GM23338 (cell line): ENCODE measurements at regions not wholly inside any gene's neighbourhood (a gene's known extent, or its start where the extent isn't known, plus 50 kb on each side); places are given as distances from the start of the nearest gene placed in this dataset.

Experiments used
- ATAC-seq: fragments of 200-7000 bp; cut with Tn5 transposase; 3 replicates; pipeline ENCODE4 v1.9.1; 2020
- DNase-seq: peaks from one replicate; pipeline ENCODE4 v3.0.0-alpha.2; 2015; ENCODE audit warnings: low spot score
- H2AFZ ChIP-seq: fragments of 200-600 bp; sonication (generic); 2 replicates; pipeline ENCODE4 v1.8.0; 2016; ENCODE audit warnings: antibody characterized with exemption, mild to moderate bottlenecking, moderate library complexity
- H3F3A ChIP-seq: fragments of 200-600 bp; sonication (generic); replicated peaks from 2 replicates; pipeline ENCODE4 v1.8.0; 2017; ENCODE audit warnings: antibody characterized with exemption, mixed run types, low read depth
- H3K27ac ChIP-seq: fragments of 200-600 bp; sonication (generic); 2 replicates; pipeline ENCODE4 v1.6.1; 2016; ENCODE audit warnings: low read depth
- H3K27me3 ChIP-seq: fragments of 200-600 bp; sonication (generic); 2 replicates; pipeline ENCODE4 v1.8.0; 2016; ENCODE audit warnings: mild to moderate bottlenecking, mixed run types, moderate library complexity; ENCODE audit not compliant: insufficient read depth
- H3K36me3 ChIP-seq: fragments of 200-600 bp; sonication (generic); 2 replicates; pipeline ENCODE4 v1.8.0; 2016; ENCODE audit warnings: mild to moderate bottlenecking; ENCODE audit not compliant: insufficient read depth
- H3K4me1 ChIP-seq: fragments of 200-600 bp; sonication (generic); 2 replicates; pipeline ENCODE4 v1.8.0; 2016; ENCODE audit warnings: mild to moderate bottlenecking, moderate library complexity; ENCODE audit not compliant: insufficient read depth
- H3K4me2 ChIP-seq: fragments of 200-600 bp; sonication (generic); 2 replicates; pipeline ENCODE4 v1.7.1; 2017; ENCODE audit warnings: mixed run types
- H3K4me3 ChIP-seq: fragments of 200-600 bp; sonication (generic); 2 replicates; pipeline ENCODE4 v1.6.1; 2016; ENCODE audit warnings: mixed run types
- H3K79me2 ChIP-seq: fragments of 200-600 bp; sonication (generic); replicated peaks from 2 replicates; pipeline ENCODE4 v1.8.0; 2017; ENCODE audit warnings: mild to moderate bottlenecking; ENCODE audit not compliant: insufficient read depth
- H3K9me2 ChIP-seq: fragments of 200-600 bp; sonication (generic); 2 replicates; pipeline ENCODE4 v1.8.0; 2017; ENCODE audit not compliant: insufficient read depth
- H4K20me1 ChIP-seq: fragments of 200-600 bp; sonication (generic); replicated peaks from 2 replicates; pipeline ENCODE4 v1.8.0; 2017; ENCODE audit warnings: mild to moderate bottlenecking; ENCODE audit not compliant: insufficient read depth
- H3K27ac Mint-ChIP-seq: 2 replicates; pipeline ENCODE4 v1.8.0; 2020; ENCODE audit warnings: inconsistent platforms, mild to moderate bottlenecking, moderate library complexity, mixed read lengths
- H3K27me3 Mint-ChIP-seq: 3 replicates; pipeline ENCODE4 v1.8.0; 2022; ENCODE audit warnings: low read depth, mild to moderate bottlenecking, moderate library complexity, mixed read lengths, inconsistent platforms; ENCODE audit not compliant: insufficient read depth, poor library complexity
- H3K36me3 Mint-ChIP-seq: 3 replicates; pipeline ENCODE4 v1.8.0; 2021; ENCODE audit warnings: low read depth, mild to moderate bottlenecking, inconsistent platforms, moderate library complexity, mixed read lengths
- H3K4me1 Mint-ChIP-seq: 3 replicates; pipeline ENCODE4 v1.8.0; 2020; ENCODE audit warnings: mild to moderate bottlenecking, inconsistent platforms, mixed read lengths
- H3K4me3 Mint-ChIP-seq: 3 replicates; pipeline ENCODE4 v1.8.0; 2021; ENCODE audit warnings: moderate library complexity, mild to moderate bottlenecking, inconsistent platforms, mixed read lengths
- H3K9me3 Mint-ChIP-seq: 3 replicates; pipeline ENCODE4 v1.8.0; 2020; ENCODE audit warnings: moderate library complexity, mild to moderate bottlenecking, inconsistent platforms, mixed read lengths
- EZH2 ChIP-seq: fragments of 200-600 bp; sonication (generic); IDR thresholded peaks from one replicate; pipeline ENCODE4 v1.8.0; 2017; ENCODE audit warnings: antibody characterized with exemption, mild to moderate bottlenecking, low read depth; ENCODE audit not compliant: unreplicated experiment
- EZH2phosphoT487 ChIP-seq: fragments of 200-600 bp; sonication (generic); IDR thresholded peaks from one replicate; pipeline ENCODE4 v1.8.1; 2018; ENCODE audit warnings: antibody characterized with exemption; ENCODE audit not compliant: unreplicated experiment
- JUNB ChIP-seq: IDR thresholded peaks from one replicate; pipeline ENCODE4 v1.6.1; 2016; ENCODE audit warnings: antibody characterized with exemption; ENCODE audit not compliant: unreplicated experiment
- POLR2AphosphoS5 ChIP-seq: IDR thresholded peaks from 2 replicates; pipeline ENCODE4 v1.6.1; 2016; ENCODE audit warnings: antibody characterized with exemption, low read depth
- STAT1 ChIP-seq: IDR thresholded peaks from one replicate; pipeline ENCODE4 v1.6.1; 2016; ENCODE audit warnings: antibody characterized with exemption; ENCODE audit not compliant: unreplicated experiment
- ZNF114 ChIP-seq: fragments of 250-450 bp; sonication (Bioruptor Pico); IDR thresholded peaks from 2 replicates; pipeline ENCODE4 v1.5.0; 2020; ENCODE audit warnings: mild to moderate bottlenecking, moderate library complexity
- TF ChIP-seq, protein P1 (sequence below): fragments of 250-450 bp; sonication (Bioruptor Pico); IDR thresholded peaks from 2 replicates; pipeline ENCODE4 v1.5.0; 2020; ENCODE audit warnings: mild to moderate bottlenecking, moderate library complexity
- TF ChIP-seq, protein P2 (sequence below): IDR thresholded peaks from 2 replicates; pipeline ENCODE4 v1.6.1; 2016; ENCODE audit warnings: antibody characterized with exemption
- TF ChIP-seq, protein P3 (sequence below), 2 experiments: fragments of 200-600 bp in 1 of 2; sonication (generic) in 1 of 2; conservative IDR thresholded peaks; 2 replicates each; pipeline versions ENCODE4 v1.5.1 to v1.6.1; 2016 to 2017; ENCODE audit warnings: antibody characterized with exemption in 2 of 2, low read depth in 2 of 2, mild to moderate bottlenecking in 2 of 2, moderate library complexity in 1 of 2
- TF ChIP-seq, protein P4 (sequence below): IDR thresholded peaks from one replicate; pipeline ENCODE4 v1.6.1; 2018; ENCODE audit warnings: antibody characterized with exemption; ENCODE audit not compliant: unreplicated experiment

DNA sequence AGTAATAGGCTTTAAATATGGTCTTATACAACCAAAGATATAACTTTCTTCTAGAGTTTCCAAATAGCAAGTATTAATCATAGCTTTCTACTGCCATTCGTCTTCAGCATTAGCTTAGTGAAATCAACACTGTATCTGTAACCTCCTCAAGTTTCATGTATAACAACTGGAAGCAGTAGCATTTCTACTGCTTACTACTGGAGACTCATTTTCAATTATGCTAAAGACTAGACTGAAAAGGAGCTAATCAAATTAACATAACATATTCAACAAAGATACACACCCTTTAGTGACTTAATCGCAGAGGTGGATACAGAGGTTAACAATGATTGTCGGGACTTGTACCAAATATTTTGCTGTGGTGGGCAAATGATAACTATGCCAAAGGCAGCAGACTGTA is 344.2 kb upstream of the TEX13C start:
- Mint-ChIP-seq H3K27ac (no peak overlapping the region), H3K9me3 (no peaks in the 10 kb centered on the region; the same call in 2 of the 3 replicates), H3K4me3 (no peak overlapping the region), H3K4me1 (peaks cover 2% of the 10 kb centered on the region; the same call in 1 of the 3 replicates), H3K36me3 (no peaks in the 10 kb centered on the region), H3K27me3 (no peaks in the 10 kb centered on the region)
- DNase-seq (no peak), ATAC-seq (no peak)
- no peak for TF ChIP-seq ZNF114 (CRISPR knock-in tag)
- TF ChIP-seq STAT1, result no peak
- H3F3A ChIP-seq, result no peaks in the 10 kb centered on the region
- H4K20me1 ChIP-seq, result no peaks in the 10 kb centered on the region; the same call in 1 of the 2 replicates
- no peaks in the 10 kb centered on the region for H3K9me2 ChIP-seq
- no peak overlapping the region for H3K4me3 ChIP-seq
- H3K27ac ChIP-seq, result no peak overlapping the region
- H3K4me2 ChIP-seq, result no peak overlapping the region
- no peaks in the 10 kb centered on the region for H3K4me1 ChIP-seq
- H3K36me3 ChIP-seq, result no peaks in the 10 kb centered on the region
- H2AFZ ChIP-seq, result no peak overlapping the region
- no peaks in the 10 kb centered on the region for H3K79me2 ChIP-seq
- H3K27me3 ChIP-seq, result no peaks in the 10 kb centered on the region

DNA sequence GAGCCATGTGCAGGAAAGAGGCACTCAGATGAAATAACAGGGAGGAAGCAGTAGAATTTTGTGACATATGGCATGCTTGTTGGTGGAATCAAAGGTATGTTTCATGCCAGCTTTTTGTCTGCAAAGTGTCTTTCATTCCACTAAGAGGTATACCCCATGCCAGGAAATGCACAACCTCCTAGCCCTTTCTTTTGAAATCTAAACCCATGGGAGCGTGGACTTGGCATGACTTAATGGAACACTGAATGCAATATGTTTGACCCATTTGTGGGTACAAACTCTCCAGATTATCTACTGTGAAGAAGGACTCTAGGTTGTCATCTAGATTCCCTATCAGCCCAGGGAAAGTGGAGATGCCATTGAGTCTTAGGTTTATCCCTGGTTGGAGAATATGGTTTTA is 338.3 kb upstream of the TEX13C start:
- no peaks in the 10 kb centered on the region; the same call in 1 of the 2 replicates for H4K20me1 ChIP-seq
- Mint-ChIP-seq H3K4me3 (no peak overlapping the region), H3K27me3 (no peaks in the 10 kb centered on the region), H3K9me3 (no peaks in the 10 kb centered on the region), H3K27ac (no peak overlapping the region), H3K4me1 (no peaks in the 10 kb centered on the region), H3K36me3 (no peaks in the 10 kb centered on the region)
- H3F3A ChIP-seq, result no peaks in the 10 kb centered on the region
- no peaks in the 10 kb centered on the region for H3K9me2 ChIP-seq
- H3K27me3 ChIP-seq, result no peaks in the 10 kb centered on the region
- H3K4me3 ChIP-seq, result no peak overlapping the region
- no peak overlapping the region for H3K27ac ChIP-seq
- H3K79me2 ChIP-seq, result no peaks in the 10 kb centered on the region
- no peak for DNase-seq
- no peak overlapping the region for H3K4me2 ChIP-seq
- H2AFZ ChIP-seq, result no peak overlapping the region
- no peaks in the 10 kb centered on the region for H3K36me3 ChIP-seq
- H3K4me1 ChIP-seq, result no peaks in the 10 kb centered on the region
- no peak for ATAC-seq
- TF ChIP-seq, protein P1, sequence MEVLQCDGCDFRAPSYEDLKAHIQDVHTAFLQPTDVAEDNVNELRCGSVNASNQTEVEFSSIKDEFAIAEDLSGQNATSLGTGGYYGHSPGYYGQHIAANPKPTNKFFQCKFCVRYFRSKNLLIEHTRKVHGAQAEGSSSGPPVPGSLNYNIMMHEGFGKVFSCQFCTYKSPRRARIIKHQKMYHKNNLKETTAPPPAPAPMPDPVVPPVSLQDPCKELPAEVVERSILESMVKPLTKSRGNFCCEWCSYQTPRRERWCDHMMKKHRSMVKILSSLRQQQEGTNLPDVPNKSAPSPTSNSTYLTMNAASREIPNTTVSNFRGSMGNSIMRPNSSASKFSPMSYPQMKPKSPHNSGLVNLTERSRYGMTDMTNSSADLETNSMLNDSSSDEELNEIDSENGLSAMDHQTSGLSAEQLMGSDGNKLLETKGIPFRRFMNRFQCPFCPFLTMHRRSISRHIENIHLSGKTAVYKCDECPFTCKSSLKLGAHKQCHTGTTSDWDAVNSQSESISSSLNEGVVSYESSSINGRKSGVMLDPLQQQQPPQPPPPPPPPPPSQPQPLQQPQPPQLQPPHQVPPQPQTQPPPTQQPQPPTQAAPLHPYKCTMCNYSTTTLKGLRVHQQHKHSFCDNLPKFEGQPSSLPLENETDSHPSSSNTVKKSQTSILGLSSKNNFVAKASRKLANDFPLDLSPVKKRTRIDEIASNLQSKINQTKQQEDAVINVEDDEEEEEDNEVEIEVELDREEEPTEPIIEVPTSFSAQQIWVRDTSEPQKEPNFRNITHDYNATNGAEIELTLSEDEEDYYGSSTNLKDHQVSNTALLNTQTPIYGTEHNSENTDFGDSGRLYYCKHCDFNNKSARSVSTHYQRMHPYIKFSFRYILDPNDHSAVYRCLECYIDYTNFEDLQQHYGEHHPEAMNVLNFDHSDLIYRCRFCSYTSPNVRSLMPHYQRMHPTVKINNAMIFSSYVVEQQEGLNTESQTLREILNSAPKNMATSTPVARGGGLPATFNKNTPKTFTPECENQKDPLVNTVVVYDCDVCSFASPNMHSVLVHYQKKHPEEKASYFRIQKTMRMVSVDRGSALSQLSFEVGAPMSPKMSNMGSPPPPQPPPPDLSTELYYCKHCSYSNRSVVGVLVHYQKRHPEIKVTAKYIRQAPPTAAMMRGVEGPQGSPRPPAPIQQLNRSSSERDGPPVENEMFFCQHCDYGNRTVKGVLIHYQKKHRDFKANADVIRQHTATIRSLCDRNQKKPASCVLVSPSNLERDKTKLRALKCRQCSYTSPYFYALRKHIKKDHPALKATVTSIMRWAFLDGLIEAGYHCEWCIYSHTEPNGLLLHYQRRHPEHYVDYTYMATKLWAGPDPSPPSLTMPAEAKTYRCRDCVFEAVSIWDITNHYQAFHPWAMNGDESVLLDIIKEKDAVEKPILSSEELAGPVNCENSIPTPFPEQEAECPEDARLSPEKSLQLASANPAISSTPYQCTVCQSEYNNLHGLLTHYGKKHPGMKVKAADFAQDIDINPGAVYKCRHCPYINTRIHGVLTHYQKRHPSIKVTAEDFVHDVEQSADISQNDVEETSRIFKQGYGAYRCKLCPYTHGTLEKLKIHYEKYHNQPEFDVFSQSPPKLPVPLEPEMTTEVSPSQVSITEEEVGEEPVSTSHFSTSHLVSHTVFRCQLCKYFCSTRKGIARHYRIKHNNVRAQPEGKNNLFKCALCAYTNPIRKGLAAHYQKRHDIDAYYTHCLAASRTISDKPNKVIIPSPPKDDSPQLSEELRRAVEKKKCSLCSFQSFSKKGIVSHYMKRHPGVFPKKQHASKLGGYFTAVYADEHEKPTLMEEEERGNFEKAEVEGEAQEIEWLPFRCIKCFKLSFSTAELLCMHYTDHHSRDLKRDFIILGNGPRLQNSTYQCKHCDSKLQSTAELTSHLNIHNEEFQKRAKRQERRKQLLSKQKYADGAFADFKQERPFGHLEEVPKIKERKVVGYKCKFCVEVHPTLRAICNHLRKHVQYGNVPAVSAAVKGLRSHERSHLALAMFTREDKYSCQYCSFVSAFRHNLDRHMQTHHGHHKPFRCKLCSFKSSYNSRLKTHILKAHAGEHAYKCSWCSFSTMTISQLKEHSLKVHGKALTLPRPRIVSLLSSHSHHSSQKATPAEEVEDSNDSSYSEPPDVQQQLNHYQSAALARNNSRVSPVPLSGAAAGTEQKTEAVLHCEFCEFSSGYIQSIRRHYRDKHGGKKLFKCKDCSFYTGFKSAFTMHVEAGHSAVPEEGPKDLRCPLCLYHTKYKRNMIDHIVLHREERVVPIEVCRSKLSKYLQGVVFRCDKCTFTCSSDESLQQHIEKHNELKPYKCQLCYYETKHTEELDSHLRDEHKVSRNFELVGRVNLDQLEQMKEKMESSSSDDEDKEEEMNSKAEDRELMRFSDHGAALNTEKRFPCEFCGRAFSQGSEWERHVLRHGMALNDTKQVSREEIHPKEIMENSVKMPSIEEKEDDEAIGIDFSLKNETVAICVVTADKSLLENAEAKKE (CRISPR knock-in tag), result no peak
- TF ChIP-seq, protein P2, sequence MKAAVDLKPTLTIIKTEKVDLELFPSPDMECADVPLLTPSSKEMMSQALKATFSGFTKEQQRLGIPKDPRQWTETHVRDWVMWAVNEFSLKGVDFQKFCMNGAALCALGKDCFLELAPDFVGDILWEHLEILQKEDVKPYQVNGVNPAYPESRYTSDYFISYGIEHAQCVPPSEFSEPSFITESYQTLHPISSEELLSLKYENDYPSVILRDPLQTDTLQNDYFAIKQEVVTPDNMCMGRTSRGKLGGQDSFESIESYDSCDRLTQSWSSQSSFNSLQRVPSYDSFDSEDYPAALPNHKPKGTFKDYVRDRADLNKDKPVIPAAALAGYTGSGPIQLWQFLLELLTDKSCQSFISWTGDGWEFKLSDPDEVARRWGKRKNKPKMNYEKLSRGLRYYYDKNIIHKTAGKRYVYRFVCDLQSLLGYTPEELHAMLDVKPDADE, result no peak
- no peak for TF ChIP-seq EZH2phosphoT487
- TF ChIP-seq POLR2AphosphoS5, result no peak
- TF ChIP-seq, protein P3, sequence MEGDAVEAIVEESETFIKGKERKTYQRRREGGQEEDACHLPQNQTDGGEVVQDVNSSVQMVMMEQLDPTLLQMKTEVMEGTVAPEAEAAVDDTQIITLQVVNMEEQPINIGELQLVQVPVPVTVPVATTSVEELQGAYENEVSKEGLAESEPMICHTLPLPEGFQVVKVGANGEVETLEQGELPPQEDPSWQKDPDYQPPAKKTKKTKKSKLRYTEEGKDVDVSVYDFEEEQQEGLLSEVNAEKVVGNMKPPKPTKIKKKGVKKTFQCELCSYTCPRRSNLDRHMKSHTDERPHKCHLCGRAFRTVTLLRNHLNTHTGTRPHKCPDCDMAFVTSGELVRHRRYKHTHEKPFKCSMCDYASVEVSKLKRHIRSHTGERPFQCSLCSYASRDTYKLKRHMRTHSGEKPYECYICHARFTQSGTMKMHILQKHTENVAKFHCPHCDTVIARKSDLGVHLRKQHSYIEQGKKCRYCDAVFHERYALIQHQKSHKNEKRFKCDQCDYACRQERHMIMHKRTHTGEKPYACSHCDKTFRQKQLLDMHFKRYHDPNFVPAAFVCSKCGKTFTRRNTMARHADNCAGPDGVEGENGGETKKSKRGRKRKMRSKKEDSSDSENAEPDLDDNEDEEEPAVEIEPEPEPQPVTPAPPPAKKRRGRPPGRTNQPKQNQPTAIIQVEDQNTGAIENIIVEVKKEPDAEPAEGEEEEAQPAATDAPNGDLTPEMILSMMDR (conservative IDR thresholded peaks at IDR 0.05; ENCODE audit: low read depth in 2 of 2), result no peak
- no peak for TF ChIP-seq ZNF114 (CRISPR knock-in tag)
- TF ChIP-seq STAT1, result no peak
- no peak for TF ChIP-seq JUNB
- no peak for TF ChIP-seq EZH2
- TF ChIP-seq, protein P4, sequence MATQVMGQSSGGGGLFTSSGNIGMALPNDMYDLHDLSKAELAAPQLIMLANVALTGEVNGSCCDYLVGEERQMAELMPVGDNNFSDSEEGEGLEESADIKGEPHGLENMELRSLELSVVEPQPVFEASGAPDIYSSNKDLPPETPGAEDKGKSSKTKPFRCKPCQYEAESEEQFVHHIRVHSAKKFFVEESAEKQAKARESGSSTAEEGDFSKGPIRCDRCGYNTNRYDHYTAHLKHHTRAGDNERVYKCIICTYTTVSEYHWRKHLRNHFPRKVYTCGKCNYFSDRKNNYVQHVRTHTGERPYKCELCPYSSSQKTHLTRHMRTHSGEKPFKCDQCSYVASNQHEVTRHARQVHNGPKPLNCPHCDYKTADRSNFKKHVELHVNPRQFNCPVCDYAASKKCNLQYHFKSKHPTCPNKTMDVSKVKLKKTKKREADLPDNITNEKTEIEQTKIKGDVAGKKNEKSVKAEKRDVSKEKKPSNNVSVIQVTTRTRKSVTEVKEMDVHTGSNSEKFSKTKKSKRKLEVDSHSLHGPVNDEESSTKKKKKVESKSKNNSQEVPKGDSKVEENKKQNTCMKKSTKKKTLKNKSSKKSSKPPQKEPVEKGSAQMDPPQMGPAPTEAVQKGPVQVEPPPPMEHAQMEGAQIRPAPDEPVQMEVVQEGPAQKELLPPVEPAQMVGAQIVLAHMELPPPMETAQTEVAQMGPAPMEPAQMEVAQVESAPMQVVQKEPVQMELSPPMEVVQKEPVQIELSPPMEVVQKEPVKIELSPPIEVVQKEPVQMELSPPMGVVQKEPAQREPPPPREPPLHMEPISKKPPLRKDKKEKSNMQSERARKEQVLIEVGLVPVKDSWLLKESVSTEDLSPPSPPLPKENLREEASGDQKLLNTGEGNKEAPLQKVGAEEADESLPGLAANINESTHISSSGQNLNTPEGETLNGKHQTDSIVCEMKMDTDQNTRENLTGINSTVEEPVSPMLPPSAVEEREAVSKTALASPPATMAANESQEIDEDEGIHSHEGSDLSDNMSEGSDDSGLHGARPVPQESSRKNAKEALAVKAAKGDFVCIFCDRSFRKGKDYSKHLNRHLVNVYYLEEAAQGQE, result no peak
